H1 (cell line): ENCODE measurements at regions not wholly inside any gene's neighbourhood (a gene's known extent, or its start where the extent isn't known, plus 50 kb on each side); places are given as distances from the start of the nearest gene placed in this dataset.

Source experiments
- BCL11A ChIP-seq, 2 experiments: IDR thresholded peaks; one replicate each; pipeline ENCODE4 v1.6.1; 2011; ENCODE audit warnings: low read depth in 2 of 2, low read length in 2 of 2, mild to moderate bottlenecking in 2 of 2
- CBX5 ChIP-seq: fragments of 300-800, 300-1000 bp; sonication (generic); IDR thresholded peaks from 2 replicates; pipeline ENCODE4 v1.7.1; 2016; ENCODE audit warnings: antibody characterized with exemption, low read length, low read depth
- CBX8 ChIP-seq: fragments of 300-800, 300-1000 bp; sonication (generic); IDR thresholded peaks from 2 replicates; pipeline ENCODE4 v1.7.1; 2016; ENCODE audit warnings: low read depth, low read length, borderline replicate concordance
- CTBP2 ChIP-seq: IDR thresholded peaks from 2 replicates; pipeline ENCODE4 v1.7.0; 2011; ENCODE audit warnings: borderline replicate concordance, mild to moderate bottlenecking, moderate library complexity, mixed read lengths, low read length; ENCODE audit not compliant: insufficient read depth, insufficient read length
- EGR1 ChIP-seq: IDR thresholded peaks from 2 replicates; pipeline ENCODE4 v1.6.1; 2011; ENCODE audit warnings: low read depth, low read length, borderline replicate concordance
- GABPA ChIP-seq: IDR thresholded peaks from 2 replicates; pipeline ENCODE4 v1.6.1; 2011; ENCODE audit warnings: mild to moderate bottlenecking, low read length, moderate library complexity, borderline replicate concordance; ENCODE audit not compliant: insufficient read depth
- JUN ChIP-seq: IDR thresholded peaks from 2 replicates; pipeline ENCODE4 v1.6.1; 2011; ENCODE audit warnings: low read depth, mild to moderate bottlenecking, improper control_type of control experiment, low read length
- MAFK ChIP-seq: IDR thresholded peaks from 2 replicates; pipeline ENCODE4 v1.6.1; 2012; ENCODE audit warnings: low read depth, mild to moderate bottlenecking, improper control_type of control experiment, low read length
- TBP ChIP-seq: IDR thresholded peaks from 2 replicates; pipeline ENCODE4 v1.6.1; 2011; ENCODE audit warnings: low read depth, low read length, improper control_type of control experiment
- TEAD4 ChIP-seq: IDR thresholded peaks from 2 replicates; pipeline ENCODE4 v1.6.1; 2012; ENCODE audit warnings: low read depth, low read length, inconsistent platforms, mixed read lengths

DNA sequence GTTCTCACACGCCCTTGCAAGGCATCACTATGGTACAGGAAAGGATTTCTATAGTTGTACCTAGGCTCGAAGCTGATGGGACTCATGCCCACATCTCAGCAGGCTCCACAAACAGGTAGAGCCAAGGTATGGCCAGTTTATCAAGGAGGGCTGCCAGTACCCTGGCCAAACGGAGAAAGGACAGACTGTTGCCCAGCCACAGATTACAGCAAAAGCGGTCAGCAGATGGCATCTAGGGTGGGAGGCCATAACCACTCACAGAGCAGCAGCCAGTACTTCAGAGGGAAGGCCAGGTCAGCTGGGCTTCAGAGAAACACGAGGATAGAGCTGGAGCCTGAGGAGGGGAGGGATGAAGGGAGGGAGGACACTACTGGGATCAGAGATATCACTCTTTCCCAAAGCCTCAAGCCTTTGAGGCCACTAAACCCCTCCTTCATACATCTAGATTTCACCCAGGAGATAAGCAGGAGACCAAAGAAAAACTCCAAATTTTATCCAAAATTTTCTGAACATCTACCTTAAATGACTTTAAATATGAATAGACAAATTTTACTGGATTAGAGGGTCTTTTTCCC is 904.2 kb upstream of the NXPH2 start (continued):
- TF ChIP-seq TEAD4 (no peak), CBX5 (no peak), TBP (no peak), JUN (no peak), CTBP2 (no peak), EGR1 (no peak), CBX8 (no peak), GABPA (no peak), MAFK (no peak), BCL11A (IDR thresholded peaks at IDR 0.05; ENCODE audit: low read depth in 2 of 2, low read length in 2 of 2) (no peak)
